Endothelial cell of umbilical vein (primary cell): ENCODE measurements at regions not wholly inside any gene's neighbourhood (a gene's known extent, or its start where the extent isn't known, plus 50 kb on each side); places are given as distances from the start of the nearest gene placed in this dataset.

ENCODE experiments used
- CTCF ChIP-seq, 2 donors: IDR thresholded peaks; 1 replicate in 1 of 2; 2 replicates in 1 of 2; pipeline ENCODE4 v1.5.1; 2011; ENCODE audit warnings: low read length in 2 of 2, mild to moderate bottlenecking in 2 of 2, moderate library complexity in 2 of 2, control low read depth in 1 of 2, inconsistent platforms in 1 of 2, low read depth in 1 of 2; ENCODE audit not compliant: insufficient read depth in 1 of 2; ENCODE audit errors: extremely low read depth in 1 of 2
- EZH2 ChIP-seq: IDR thresholded peaks from 2 replicates; pipeline ENCODE4 v1.6.1; 2012; ENCODE audit warnings: borderline replicate concordance, low read depth, mild to moderate bottlenecking, moderate library complexity, low read length, inconsistent platforms; ENCODE audit not compliant: severe bottlenecking
- GATA2 ChIP-seq: IDR thresholded peaks from 2 replicates; pipeline ENCODE4 v1.7.0; 2011; ENCODE audit warnings: low read depth, mild to moderate bottlenecking, moderate library complexity, mixed read lengths, low read length; ENCODE audit not compliant: insufficient read length, insufficient read depth
- JUN ChIP-seq: IDR thresholded peaks from 2 replicates; pipeline ENCODE4 v1.6.1; 2011; ENCODE audit warnings: borderline replicate concordance, low read depth; ENCODE audit not compliant: insufficient read length, insufficient read depth
- MAX ChIP-seq: IDR thresholded peaks from 2 replicates; pipeline ENCODE4 v1.6.1; 2011; ENCODE audit not compliant: insufficient read depth, insufficient read length
- MYC ChIP-seq: IDR thresholded peaks from one replicate; pipeline ENCODE4 v1.6.1; 2011; ENCODE audit warnings: mild to moderate bottlenecking, low read depth, low read length
- POLR2A ChIP-seq: IDR thresholded peaks from 2 replicates; pipeline ENCODE4 v1.6.1; 2012; ENCODE audit warnings: low read depth, mild to moderate bottlenecking, control low read depth, low read length
- POLR2AphosphoS5 ChIP-seq: IDR thresholded peaks from 2 replicates; pipeline ENCODE4 v1.6.1; 2012; ENCODE audit warnings: low read depth, mild to moderate bottlenecking, control low read depth, low read length, moderate library complexity; ENCODE audit not compliant: insufficient read depth

GRCh38 chr13:61258185-61258584, 157.5 kb downstream of the PCDH20 start:
- no peak for TF ChIP-seq CTCF (IDR thresholded peaks at IDR 0.05; ENCODE audit: extremely low read depth in 1 of 2, insufficient read depth in 1 of 2, low read depth in 1 of 2, low read length in 2 of 2)
- TF ChIP-seq MYC: no peak
- no peak for TF ChIP-seq POLR2AphosphoS5
- TF ChIP-seq POLR2A: no peak
- TF ChIP-seq EZH2: no peak
- TF ChIP-seq MAX: no peak
- no peak for TF ChIP-seq JUN
- no peak for TF ChIP-seq GATA2
